ENCODE measurements at regions not wholly inside any gene's neighbourhood (a gene's known extent, or its start where the extent isn't known, plus 50 kb on each side); places are given as distances from the start of the nearest gene placed in this dataset.
"Not testable (repeated sequence)": the region's sequence is repeated elsewhere in the genome, so short reads cannot be mapped to it uniquely, and the experiment has no call there.

- no peak for DNase-seq
Measured at GRCh38 chr12:93080994-93081809, 152.1 kb upstream of the EEA1 start.

- no peak for DNase-seq
Measured at GRCh38 chr12:93081810-93082165, 152.7 kb upstream of the EEA1 start.

GRCh38 chr12:93085383-93086287 lies 156.5 kb upstream of the EEA1 start:
- DNase-seq = no peak

GRCh38 chr12:93086288-93086727 lies 157.2 kb upstream of the EEA1 start:
- no peak for DNase-seq

- DNase-seq = no peak
Measured at GRCh38 chr12:93087840-93088610, 158.9 kb upstream of the EEA1 start.

- no peak for DNase-seq
Measured at GRCh38 chr12:93089805-93090569, 160.9 kb upstream of the EEA1 start.

GRCh38 chr12:93090731-93091172 lies 161.7 kb upstream of the EEA1 start:
- no peak for DNase-seq

GRCh38 chr12:93091886-93092648 lies 163.0 kb upstream of the EEA1 start:
- no peak for DNase-seq

GRCh38 chr12:93092649-93092945 lies 163.5 kb upstream of the EEA1 start:
- no peak for DNase-seq

GRCh38 chr12:93093243-93093642 lies 164.1 kb upstream of the EEA1 start:
- DNase-seq = no peak

GRCh38 chr12:93094222-93094621 lies 165.1 kb upstream of the EEA1 start:
- not testable (repeated sequence) for DNase-seq

- no peak for DNase-seq
Measured at GRCh38 chr12:93094988-93095737, 166.1 kb upstream of the EEA1 start.

GRCh38 chr12:93097417-93097816 lies 168.3 kb upstream of the EEA1 start:
- DNase-seq = no peak

GRCh38 chr12:93098077-93098476 lies 169.0 kb upstream of the EEA1 start:
- peak; percentile 69 for DNase-seq

GRCh38 chr12:93099792-93100191 lies 170.7 kb upstream of the EEA1 start:
- DNase-seq = no peak

GRCh38 chr12:93100610-93101009 lies 171.5 kb upstream of the EEA1 start:
- DNase-seq = no peak

GRCh38 chr12:93101367-93101766 lies 172.3 kb upstream of the EEA1 start:
- DNase-seq = no peak

- no peak for DNase-seq
Measured at GRCh38 chr12:93102312-93102711, 173.2 kb upstream of the EEA1 start.

- no peak for DNase-seq
Measured at GRCh38 chr12:93102744-93103143, 173.6 kb upstream of the EEA1 start.

GRCh38 chr12:93103154-93103553 lies 174.1 kb upstream of the EEA1 start:
- DNase-seq = no peak

- no peak for DNase-seq
Measured at GRCh38 chr12:93104535-93104934, 175.4 kb upstream of the EEA1 start.

Data from CD4-positive, alpha-beta T cell treated with Interleukin-17A for 1 hour (primary cell).